Activated T-helper 1 cell treated with anti-CD3 and anti-CD28 coated beads, Interleukin-2, amount 50 U/mL, for 16 hours (primary cell): ENCODE measurements at regions not wholly inside any gene's neighbourhood (a gene's known extent, or its start where the extent isn't known, plus 50 kb on each side); places are given as distances from the start of the nearest gene placed in this dataset.

Source experiments
- DNase-seq, 2 donors: peaks; one replicate each; pipeline ENCODE4 v3.0.0-alpha.2; 2020; ENCODE audit warnings: low read depth in 1 of 2, low spot score in 1 of 2

GRCh38 chr1:108082738-108083562 is 117.2 kb downstream of the SLC25A24 start:
- DNase-seq = no peak

GRCh38 chr1:108082001-108082400 is 117.0 kb upstream of the VAV3 start:
- DNase-seq = no peak

- DNase-seq = no peak
Measured at GRCh38 chr1:108080448-108080847, 115.5 kb upstream of the VAV3 start.

DNA sequence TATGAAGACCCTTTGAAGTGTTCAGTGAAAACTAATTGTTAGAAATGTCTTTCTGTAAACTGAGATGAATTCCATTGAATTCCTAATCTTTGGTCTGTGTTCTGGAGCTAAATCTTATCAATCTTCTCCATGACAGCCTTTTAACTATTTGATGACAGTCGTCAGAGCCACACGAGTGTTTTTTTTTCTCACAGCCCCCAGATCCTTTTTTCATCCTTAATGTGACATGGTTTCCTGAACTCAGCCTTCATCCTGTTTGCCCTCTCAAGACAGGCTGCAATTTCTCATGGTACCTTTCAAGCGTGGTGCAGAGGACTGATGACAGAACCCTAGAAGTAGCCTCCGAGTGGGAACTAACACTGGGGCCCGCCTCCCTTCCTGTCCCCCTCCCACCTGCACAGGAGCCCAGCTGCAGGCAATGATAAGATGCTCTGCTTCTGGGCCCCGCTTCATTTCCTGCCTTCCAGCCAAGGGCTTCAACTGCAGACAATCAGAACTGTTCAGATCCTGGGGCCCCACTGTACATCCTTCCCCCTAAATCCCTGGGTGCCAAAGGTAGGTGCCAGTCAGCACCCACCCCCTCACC is 114.6 kb upstream of the VAV3 start:
- DNase-seq = peak in 1 of 2 donors; percentile 21

DNA sequence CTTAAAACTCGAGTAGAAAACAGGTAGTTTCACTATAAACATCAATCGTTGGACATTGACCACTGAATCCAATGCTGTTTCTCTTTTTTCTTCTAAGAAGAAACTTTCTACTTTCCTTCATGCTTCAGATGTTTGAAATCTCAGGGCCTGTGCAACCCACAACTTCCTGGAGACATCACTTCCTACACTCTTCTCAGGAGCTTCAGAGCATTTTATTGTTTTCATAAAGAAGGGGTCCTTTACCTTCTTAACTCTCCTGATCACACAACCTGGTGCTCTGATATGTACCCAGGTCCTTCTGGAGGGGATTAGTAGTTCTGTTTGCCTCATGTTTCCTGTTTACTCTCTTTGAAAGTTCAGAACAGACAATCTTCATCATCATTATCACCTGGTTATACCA is 113.0 kb upstream of the VAV3 start:
- no peak for DNase-seq

DNA sequence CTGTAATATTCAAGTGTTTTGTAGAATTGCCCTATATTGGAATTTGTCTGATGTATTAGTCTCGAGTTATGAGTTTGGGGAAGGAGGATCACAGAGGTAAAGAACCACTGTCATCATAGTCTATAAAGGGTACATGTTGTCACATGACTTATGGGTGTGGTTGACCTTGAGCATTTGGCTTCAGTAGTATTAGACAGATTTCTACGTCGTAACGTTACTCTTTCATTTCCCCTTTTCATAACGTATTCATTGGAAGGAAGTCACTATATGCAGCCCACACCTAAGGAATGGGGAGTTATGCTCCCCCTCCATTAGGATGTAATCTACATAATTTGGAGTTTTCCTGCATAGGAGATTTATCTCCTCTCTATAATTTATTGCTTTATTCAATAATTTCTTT is 110.1 kb upstream of the VAV3 start:
- DNase-seq = no peak

GRCh38 chr1:108072776-108073175 is 107.8 kb upstream of the VAV3 start:
- no peak for DNase-seq

GRCh38 chr1:108072212-108072611 is 107.2 kb upstream of the VAV3 start:
- no peak for DNase-seq

DNA sequence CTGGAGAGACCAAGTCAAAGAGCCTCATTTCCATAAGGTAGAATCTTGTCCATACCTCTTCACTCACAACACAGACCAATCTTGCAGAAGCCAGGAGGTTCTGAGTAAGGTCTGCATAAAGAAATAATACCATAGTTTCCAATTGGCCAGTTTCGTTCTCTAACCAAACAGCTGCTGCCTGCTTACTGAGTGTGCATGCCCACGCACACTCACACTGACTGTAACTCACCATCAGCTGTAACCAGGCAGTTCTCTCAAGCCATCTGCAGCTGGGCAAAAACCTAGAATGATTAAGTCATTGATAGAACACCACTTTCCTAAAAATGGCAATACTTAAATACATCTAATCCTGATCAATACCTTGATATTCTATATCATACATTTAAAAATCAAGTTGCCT is 106.6 kb upstream of the VAV3 start:
- DNase-seq = no peak

DNA sequence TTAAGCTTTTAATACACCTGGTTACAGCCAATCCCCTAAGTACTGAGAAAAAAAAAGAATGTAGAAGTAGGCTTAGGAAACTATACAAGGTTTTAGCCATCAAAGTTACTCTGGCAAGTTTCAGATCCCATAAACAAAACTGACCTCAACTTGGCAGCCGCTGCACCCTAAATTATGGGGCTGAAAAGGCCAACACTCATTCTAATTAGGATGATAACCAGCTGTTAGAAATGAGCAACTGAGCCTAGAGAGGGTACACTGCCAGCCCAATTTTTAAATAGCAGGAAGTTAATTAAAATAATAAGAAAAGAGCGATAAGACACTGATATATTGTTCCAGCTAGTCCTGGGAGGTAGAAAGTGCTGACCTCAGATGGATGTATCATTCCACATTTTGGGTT is 105.7 kb upstream of the VAV3 start:
- DNase-seq = no peak

GRCh38 chr1:108067884-108068540 is 103.0 kb upstream of the VAV3 start:
- no peak for DNase-seq

GRCh38 chr1:108066808-108067207 is 101.8 kb upstream of the VAV3 start:
- no peak for DNase-seq

DNA sequence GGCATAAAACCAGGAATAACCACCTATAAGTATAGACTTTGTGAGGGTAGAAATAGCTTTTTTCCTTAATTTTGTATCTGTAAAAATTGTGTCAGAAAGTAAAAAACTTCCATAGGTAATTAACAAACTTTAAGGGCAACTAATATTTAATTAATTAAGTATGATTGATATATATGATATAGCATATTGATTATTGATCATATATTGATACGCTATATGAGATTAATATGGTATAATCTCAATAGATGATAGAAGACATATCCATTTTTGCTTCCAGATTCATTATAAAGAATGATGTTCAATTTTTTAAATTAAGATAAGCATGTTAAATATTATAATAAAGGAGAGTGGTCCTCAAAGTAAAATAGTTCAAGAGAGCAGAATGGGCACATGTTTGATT is 99.3 kb upstream of the VAV3 start:
- DNase-seq = no peak

DNA sequence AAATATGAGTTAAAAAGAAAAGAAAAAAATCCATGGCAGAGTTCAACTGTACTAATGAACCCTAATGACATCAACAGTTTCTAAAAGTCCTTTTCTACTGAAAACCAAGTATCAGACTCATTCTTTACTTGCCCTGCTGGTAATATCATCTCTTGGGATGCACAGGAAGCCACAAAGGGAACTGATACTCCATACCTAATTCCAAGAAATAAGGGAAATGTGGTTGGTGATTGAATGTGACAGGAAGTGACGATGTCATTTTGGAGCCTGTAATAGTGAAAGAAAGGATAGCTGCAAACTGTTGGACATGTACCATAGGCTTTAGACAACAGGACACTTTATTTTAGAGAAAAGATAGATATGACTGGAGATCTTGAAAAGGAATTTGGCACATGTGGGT is 98.7 kb upstream of the VAV3 start:
- DNase-seq = no peak

- DNase-seq = no peak
Measured at GRCh38 chr1:108059945-108060344, 95.0 kb upstream of the VAV3 start.

- DNase-seq = no peak
Measured at GRCh38 chr1:108057541-108057940, 92.6 kb upstream of the VAV3 start.

GRCh38 chr1:108056436-108056990 is 91.5 kb upstream of the VAV3 start:
- no peak for DNase-seq

GRCh38 chr1:108055387-108055786 is 90.4 kb upstream of the VAV3 start:
- DNase-seq = no peak

GRCh38 chr1:108054396-108054795 is 89.4 kb upstream of the VAV3 start:
- DNase-seq = no peak

DNA sequence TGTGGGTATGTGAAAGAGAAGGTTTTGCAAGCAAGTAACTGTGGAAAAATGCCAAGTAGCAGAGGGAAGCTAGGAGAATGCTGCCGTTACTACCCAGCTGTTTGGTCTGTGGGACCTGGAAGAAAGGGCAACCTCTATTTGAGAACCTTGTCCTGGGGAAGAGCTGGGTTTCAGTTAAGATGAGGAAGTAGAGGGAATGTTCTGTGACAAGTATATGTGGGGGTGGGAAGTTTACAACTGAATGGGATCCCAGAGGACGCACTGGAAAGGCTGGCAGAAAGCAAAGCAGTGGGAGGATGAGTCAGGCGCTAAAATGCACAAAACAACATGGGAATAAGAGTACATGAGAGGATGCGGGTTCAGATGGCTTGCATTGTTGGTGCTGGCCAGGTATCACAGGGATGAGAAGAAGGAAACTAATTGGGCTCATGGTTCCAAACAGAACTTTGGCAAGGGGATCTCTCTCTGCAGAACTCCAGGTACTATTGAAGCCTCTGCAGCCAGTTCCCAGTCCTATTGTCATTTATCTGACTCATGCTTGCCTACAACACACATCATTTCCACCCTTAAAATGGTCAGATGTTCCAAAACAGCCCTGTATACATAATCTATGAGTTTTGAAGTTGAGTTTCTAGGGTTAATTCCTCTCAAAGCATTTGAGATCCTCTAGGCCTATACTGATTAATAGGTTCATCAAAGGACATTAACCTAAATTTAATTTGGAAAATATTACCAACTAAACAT is 88.5 kb upstream of the VAV3 start:
- DNase-seq = no peak

GRCh38 chr1:108051631-108052377 is 86.8 kb upstream of the VAV3 start:
- DNase-seq = no peak
